Stimulated activated CD4-positive, alpha-beta T cell treated with anti-CD3 and anti-CD28 coated beads, Interleukin-12 subunit alpha, Interleukin-12 subunit beta, amount 100 ng/mL, for 48 hours (primary cell): ENCODE measurements at regions not wholly inside any gene's neighbourhood (a gene's known extent, or its start where the extent isn't known, plus 50 kb on each side); places are given as distances from the start of the nearest gene placed in this dataset.
A peak's percentile ranks its signal among the peaks of the same experiment; 100 is the strongest.
"Not testable (repeated sequence)": the region's sequence is repeated elsewhere in the genome, so short reads cannot be mapped to it uniquely, and the experiment has no call there.

ENCODE experiments used
- DNase-seq, 3 donors: peaks; one replicate each; pipeline ENCODE4 v3.0.0-alpha.2; 2020; ENCODE audit warnings: low read depth in 2 of 3, low spot score in 1 of 3

DNA sequence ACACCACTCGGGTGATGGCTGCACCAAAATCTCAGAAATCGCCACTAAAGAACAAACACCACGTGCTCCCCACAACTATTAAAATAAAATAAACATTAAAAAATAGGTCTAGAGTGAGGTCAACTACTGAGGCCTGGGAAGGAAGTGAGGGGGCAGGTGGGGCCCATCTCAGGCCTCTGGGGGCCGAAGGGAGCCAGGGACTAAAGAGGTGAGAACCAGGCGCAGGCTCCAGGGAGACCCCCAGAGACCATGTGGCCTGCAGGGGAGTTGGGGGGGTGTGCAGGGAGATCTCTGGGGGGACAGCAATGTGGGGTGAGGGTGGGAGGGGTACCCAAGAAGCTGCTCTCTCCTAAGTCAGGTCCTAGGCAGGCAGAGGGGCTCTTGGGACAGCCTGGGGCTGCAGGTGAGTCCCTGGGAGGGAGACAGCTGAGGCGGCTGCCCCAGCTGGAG is 111.3 kb upstream of the SMURF2 start:
- DNase-seq = no peak

DNA sequence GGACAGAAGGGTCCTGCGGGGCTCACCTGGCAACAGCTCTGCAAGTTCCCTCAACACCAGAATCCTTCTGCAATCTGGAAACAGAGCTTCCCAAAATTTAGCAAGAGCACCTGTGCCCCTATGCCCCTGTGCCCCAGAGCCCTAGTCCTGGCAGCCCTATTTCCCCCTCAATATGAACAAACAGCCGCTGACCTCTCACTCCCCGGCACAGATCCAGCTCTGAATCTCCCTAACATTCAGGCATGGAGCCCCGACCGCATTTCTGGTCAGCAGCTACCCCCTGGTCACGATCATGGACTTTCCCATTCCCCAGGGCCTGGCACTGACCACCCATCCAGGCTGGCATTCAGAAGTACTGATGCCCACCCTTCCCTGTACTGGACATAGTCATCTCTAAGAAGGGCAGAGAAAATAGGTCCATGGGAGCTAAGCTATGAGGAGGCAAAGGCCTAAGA is 110.8 kb upstream of the SMURF2 start:
- DNase-seq = no peak

DNA sequence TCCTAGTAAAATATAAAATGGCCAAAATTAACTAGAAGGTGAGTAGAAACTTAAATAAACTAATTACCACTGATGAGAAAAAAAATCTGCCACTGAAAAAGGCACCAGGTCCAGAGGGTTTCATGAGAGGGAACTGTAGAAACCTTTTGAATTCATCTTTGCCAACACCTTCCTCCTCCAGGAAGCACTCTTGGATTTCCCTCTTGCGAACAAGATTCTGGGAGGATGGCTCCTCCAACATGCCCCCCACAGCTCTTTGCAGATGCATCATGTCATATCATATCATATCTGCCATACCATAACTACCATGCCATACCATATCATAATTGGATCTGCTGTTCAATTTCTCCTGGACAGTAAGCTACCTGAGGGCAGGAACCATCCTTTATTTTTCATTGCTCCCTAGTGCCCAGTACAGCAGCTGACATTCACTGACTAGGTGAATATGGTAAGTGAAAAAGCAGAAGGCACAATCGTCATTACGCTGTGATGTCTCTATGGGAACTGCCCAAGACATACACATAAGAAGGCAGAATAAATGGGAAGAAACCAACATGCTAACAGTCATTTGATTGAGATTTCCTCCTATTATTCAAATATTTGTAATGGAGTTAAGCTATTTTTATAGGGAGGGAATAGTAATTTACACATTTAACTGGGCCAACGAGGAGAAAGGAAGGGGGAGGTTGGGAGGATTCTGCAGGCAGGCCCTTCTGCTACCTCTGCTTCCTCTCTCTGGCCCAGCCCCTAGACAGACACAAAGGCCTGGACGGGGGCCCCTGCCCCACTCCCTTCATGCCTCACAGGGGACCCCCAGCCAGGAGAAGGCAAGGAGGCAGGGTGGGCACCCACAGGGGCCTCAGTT is 110.1 kb upstream of the SMURF2 start:
- DNase-seq = no peak

DNA sequence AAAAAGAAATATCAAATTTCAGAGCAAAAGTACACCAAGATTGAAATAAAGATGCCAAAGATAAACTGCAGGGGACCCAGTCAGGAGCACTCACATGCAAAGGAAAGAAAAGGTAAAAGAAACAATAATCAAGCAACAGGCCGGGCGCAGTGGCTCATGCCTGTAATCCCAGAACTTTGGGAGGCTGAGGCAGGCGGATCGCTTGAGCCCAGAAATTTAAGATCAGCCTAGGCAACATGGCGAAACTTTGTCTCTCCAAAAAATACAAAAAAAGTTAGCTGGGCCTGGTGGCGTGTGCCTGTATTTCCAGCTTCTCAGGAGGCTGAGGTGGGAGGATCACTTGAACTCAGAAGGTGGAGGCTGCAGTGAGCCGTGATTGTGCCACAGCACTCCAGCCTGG is 107.6 kb upstream of the SMURF2 start:
- DNase-seq = no peak

DNA sequence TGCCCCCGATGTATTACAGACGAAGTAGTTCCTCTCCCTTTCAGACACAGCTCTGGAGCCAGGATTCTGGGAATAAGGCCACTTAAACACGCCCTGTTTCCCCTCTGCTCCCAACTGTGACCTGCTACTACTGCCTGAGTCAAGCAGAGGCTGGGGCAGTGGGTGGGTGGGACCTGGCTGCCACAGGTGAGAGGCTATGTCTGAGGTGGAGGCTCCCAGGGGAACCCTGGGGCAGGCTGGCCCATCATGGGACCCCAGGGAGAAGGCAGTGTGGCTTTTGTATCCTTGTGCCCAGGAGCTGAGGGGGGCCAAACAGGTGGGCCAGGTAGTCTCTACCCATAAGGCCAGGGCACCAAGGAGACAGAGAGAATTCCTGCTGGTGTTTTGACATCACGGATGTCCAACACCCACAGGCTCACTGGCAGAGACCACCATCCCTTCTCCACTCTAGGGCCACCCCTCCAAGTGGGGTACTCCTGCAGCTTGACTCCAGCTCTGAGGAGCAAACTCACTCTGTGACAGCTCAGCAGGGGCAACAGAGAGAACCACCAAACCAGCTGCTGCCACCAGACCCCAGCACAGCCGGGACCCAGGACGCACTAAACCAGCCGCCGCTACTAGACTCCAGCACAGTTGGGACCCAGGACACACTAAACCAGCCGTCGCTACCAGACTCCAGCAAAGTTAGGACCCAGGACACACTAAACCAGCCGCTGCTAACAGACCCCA is 105.3 kb upstream of the SMURF2 start:
- DNase-seq = no peak

DNA sequence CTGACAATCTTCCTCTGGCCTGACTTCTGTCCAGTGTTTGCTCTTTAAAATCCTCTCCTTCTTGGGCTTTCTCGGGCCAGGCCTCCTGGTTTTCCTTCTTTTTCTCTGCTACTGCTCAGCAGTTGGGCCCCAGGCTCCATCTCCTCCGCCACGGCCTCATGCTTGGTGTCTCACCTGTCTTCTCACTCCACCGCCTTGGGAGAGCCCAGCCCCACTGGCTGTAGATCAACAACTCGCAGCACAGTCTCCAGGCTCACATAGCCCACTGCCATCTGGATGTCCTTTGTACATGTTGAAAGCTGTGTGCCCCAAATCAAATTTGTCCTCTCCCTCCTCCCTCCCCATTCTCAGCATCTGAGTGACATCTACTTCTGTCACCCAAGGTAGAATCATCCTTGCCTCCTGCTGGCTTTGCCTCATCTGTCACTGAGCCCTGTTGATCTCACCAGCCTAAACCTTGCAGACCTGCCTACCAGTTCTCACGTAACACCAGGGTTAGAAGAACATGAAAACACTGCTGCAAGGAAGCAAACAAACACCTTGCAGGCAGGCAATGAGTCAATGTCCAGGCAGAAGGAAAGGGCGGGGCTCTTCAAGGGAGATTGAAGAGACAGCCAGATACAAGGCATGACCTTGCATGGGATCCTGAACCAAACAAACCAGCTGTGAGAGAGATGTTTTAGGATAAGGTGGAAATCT is 103.2 kb upstream of the SMURF2 start:
- no peak for DNase-seq

DNA sequence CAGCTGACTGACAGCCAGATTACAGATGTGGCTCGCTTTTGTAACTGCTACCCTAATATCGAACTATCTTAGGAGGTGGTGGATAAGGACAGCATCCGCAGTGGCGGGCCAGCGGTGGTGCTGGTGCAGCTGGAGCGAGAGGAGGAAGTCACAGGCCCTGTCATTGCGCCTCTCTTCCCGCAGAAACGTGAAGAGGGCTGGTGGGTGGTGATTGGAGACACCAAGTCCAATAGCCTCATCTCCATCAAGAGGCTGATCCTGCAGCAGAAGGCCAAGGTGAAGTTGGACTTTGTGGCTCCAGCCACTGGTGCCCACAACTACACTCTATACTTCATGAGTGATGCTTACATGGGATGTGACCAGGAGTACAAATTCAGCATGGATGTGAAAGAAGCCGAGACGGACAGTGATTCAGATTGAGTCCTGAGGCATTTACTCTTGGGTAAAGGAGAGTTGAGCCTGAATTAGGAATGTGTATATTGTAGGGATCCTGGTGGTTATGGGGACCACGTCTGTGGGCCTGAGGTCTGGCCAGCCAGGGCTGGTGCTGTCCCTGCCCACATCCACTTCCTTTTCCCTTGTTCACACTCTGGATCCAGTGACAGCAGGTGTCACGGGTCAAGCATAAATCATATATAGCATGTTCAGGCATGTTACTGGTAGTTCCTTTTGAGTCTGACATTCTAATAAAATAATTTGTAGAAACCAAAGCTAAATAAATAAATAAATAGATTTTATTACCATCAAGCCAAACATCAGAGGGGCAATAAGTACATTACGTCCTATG is 89.0 kb upstream of the SMURF2 start:
- DNase-seq = no peak

DNA sequence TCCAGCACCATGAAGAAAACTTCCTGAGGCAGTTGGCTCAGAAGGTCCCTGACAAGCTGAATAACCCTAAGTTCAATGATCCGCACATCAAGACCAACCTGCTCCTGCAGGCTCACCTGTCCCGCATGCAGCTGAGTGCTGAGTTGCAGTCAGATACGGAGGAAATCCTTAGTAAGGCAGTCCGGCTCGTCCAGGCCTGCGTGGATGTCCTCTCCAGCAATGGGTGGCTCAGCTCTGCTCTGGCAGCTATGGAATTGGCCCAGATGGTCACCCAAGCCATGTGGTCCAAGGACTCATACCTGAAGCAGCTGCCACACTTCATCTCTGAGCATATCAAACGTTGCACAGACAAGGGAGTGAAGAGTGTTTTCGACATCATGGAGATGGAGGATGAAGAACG is 88.4 kb upstream of the SMURF2 start:
- no peak for DNase-seq

DNA sequence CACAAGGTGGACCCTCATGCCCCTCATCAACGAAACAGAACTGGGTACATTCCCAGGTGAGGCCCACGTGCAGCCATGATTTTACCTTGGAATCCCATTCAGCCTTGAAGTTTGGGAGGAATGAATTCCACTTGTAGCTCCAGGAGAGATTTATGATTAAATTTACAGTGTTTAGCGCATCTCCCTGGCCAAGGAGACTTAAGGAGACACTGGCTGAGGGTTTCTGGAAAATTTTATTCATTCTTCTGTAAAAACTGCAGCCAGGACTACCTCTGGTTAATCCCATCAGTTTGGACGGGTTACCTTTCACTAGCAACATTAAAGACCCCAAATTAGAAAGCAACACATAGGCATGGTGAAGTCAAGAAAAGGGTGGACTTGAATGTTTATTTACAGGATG is 87.2 kb upstream of the SMURF2 start:
- no peak for DNase-seq

DNA sequence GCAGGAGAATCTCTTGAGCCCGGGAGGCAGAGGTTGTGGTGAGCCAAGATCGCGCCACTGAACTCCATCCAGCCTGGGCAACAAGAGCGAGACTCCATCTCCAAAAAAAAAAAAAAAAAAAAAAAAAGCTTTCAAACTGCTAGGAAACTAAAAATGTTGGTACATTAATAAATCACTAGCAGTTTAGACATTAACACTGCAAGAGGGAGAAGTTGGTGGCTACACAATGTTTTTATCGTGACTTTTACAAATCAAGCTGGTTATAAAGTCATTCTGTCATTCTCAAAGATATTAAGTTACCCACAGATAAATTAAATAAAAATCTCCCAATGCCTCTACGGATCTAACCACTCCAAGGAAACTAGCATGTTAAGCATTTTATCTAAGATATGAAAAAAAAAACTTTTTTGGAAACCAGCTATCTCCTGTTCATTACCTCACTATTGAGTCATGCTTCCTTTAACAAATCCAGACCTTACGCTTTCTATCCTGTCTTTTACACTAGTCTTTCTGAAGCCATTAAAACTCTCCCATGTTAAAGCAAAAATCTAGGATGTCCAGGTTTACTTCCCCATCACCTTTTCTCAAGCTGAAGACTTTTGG is 85.9 kb upstream of the SMURF2 start:
- no peak for DNase-seq

DNA sequence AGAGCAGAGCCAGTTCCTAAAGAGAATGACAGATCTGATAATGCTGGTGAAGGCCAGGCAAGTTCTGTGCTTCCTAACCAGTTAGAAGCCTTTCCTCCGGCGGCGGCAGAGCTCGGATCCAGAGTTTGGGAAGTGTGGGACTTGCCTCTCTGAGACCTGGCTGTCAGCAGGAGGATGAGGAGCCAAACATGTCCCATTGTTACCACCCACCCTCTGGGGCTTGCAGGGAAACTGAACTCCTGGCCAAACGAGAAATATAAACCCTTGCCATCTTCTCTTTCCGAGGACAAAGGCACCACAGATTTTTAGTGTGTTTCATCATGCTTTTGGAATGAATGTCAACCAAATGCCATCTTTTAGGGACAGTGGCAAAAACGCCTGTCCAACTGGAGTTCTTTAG is 80.2 kb upstream of the SMURF2 start:
- DNase-seq = no peak

DNA sequence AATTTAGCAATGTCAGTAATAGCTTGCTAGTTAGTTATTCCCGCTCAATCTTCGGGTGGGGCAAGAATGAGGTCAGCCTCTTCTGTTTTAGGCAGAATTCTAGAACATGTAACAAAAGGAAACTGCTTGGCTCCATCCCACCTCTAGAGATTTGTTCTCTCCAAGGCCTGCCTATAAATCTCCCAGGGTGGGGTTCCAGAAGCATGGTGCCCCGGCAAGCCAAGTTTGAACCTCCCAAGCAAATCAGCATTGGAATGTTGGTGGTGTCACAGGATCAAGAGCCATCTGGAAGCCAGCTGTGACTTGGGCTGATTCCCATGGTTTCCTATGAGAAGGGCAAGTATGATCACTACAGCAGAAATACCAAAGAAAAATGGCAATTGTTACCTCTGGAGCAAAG is 79.8 kb upstream of the SMURF2 start:
- not testable (repeated sequence) for DNase-seq

DNA sequence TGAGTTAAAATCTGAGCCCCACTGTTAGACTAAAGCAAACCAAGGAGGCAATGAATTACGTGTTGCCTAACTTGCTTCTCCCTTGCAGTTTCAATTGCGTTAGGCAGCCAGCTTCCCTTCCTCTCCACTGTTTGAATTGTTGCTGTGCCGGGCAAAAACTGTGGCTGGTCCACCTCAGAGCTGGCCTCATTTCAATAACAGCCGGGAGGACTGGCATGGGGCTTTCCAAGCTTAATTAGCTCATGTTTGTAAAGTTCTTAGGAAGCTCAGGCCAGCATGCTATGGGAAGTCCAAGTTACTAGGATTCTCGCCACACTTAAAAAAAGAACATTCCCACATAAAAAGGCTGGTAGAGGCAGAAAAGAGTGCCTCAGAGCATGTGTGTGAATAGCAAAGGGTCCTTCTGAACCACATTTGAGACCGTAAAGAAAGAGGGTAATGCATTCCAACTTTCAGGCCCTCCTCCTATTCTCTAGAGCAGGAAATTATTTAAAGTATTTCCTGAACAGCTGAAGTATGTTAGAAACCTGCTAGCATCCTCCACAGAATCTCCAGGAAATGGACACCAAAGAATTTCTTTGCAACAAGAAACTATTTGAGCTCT is 79.0 kb upstream of the SMURF2 start:
- DNase-seq = no peak

DNA sequence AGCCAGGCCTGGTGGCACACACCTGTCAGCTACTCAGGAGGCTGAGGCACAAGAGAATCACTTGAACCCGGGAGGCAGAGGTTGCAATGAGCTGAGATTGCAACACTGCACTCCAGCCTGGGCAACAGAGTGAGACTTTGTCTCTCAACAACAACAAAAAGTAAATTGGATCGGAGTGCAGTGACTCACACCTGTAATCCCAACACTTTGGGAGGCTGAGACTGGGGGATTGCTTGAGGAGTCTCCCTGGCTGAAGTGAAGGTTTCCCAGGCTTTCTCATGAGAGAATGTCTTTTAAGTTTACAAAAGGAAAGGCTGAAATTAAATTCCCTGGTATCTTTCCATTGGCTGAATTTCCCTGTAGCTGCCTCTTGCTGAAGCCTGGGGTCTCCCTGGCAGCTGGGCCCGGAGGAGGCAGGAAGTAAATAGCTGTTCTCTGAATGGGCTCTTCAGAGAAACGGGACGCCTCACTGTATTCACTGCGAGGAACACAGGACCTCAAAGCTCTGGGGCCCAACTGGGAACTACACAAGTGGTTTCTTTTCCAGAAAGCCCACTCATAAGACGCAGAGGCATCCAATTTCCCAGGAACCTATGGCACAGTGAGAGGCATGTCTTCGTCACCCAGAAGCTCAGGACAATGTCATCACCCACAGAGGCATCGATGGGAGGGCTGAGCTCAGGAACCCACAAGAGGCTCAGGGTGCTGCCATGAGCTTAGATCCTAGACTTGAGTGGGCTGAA is 77.4 kb upstream of the SMURF2 start:
- DNase-seq = no peak

DNA sequence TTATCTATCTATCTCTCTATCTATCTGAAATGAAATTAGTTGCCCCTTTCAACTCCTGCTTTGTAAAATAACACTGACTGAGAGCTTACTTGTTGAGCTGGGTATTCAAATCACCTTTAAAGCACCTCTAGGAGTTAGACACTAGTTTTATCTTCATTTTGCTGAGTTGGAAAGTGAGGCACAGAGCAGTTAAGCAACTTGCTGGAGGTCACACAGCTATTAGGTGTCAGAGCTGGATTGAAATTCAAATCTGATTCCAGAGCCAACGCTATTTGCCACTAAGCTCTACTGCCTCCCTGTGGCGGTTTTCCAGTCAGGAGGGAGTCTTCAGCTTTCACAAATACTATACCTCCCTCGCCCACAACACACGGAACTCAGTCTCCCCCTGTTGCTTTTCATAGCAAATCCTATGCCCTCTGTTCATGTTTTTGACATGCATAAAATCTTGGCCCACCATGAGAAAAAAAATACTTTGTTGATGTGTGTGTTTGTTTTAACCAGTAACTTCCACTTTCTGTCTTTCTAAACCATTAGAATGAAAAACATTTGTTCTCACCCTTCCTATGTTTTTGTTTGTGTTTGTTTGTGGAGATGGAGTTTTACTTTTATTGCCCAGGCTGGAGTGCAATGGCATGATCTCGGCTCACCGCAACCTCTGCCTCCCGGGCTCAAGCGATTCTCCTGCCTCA is 74.8 kb upstream of the SMURF2 start:
- peak; percentile 8 to 38 (median 30) for DNase-seq

DNA sequence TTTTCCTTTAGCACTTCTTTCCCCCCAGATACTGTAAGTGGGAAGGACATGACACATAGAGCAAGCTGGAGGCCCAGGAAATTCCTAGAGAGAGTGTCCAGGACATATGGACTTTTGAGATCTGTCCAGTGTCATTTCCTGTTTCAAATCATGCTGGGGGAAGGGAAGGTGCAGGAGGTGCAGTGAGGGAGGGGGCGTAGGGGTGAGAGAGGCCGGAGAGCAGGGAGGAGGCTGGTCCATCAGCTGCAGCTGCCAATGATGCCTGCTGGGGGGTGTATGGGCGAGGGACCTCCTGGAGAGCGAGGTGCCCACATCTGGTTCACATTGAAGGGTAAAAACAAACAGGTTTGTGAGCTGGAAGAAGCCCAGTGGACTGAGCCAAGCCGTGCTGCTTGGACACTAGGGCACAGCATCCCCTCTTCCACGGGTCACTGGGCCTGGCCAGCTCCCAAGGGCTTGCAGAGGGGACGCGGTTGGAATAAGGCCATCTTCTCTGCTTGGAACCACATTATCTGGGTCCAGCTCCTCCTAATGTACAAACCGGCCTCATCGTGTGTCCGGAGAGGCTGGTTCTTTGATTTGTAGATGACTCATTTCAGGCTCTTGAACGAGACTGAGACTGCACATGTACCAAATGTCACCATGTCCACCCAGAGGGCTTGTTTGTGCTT is 70.4 kb upstream of the SMURF2 start:
- no peak for DNase-seq

DNA sequence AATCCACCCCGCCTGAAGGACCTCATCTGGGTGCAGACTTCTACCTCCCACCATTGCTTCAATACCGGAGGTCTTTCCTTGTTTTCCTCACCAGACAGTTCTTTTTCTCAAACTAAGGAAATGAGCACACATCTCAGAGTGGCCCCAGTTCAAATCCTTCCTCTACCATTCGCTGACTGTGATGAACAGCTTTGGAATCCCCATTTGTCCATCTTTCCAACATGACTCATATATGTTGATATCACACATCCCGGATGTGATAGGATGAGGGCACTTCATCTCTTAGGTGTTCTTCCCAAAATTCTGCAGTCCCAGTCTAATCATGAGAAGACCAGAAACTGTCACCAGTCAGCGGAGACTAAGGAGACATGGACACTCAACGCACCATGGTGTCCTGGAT is 67.9 kb upstream of the SMURF2 start:
- not testable (repeated sequence) for DNase-seq

DNA sequence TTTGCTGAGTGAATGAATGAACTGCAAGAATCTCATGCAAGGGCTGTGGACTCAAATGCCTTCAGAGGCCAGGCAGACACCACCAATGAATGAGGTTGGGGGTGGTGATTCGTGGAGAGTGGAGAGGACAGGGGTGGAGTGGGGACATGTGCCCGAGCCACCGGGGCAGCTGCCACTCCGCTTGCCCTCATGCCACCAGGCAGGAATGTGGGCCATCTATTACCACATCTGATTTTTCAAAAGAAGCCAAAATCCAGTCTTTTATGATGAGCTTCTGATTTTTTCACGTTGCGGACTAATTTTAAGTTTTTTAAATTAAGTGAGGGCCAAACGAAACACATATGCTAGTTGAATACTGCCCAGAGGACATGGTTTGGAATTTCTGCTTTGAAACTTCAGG is 67.1 kb upstream of the SMURF2 start:
- no peak for DNase-seq
